ENCODE measurements at regions not wholly inside any gene's neighbourhood (a gene's known extent, or its start where the extent isn't known, plus 50 kb on each side); places are given as distances from the start of the nearest gene placed in this dataset.
A peak's percentile ranks its signal among the peaks of the same experiment; 100 is the strongest.

- H3K27ac Mint-ChIP-seq, result no peak overlapping the region
- H3K27me3 Mint-ChIP-seq, result peaks cover 0 to 16% (median 0%) of the 10 kb centered on the region in 3 donors
- no peak overlapping the region for H3K4me3 Mint-ChIP-seq
- no peaks in the 10 kb centered on the region for H3K4me1 Mint-ChIP-seq
- no peaks in the 10 kb centered on the region for H3K36me3 Mint-ChIP-seq
- no peaks in the 10 kb centered on the region for H3K9me3 Mint-ChIP-seq
- no peak for DNase-seq
- no peak for ATAC-seq (ENCODE audit: low read depth in 2 of 2)
Measured at GRCh38 chr12:105740970-105741725, 397.6 kb downstream of the NUAK1 start.

GRCh38 chr12:105741786-105742566 lies 396.8 kb downstream of the NUAK1 start:
- Mint-ChIP-seq H3K36me3 (no peaks in the 10 kb centered on the region), H3K27me3 (peaks cover 0 to 16% (median 0%) of the 10 kb centered on the region in 3 donors), H3K4me3 (no peak overlapping the region), H3K9me3 (no peaks in the 10 kb centered on the region), H3K27ac (no peak overlapping the region), H3K4me1 (no peaks in the 10 kb centered on the region)
- ATAC-seq (ENCODE audit: low read depth in 2 of 2) (no peak), DNase-seq (no peak)

GRCh38 chr12:105742567-105742874 lies 396.2 kb downstream of the NUAK1 start:
- Mint-ChIP-seq H3K27me3 (peaks cover 0 to 16% (median 0%) of the 10 kb centered on the region in 3 donors), H3K4me3 (no peak overlapping the region), H3K27ac (no peak overlapping the region), H3K9me3 (no peaks in the 10 kb centered on the region), H3K36me3 (no peaks in the 10 kb centered on the region), H3K4me1 (no peaks in the 10 kb centered on the region)
- ATAC-seq (ENCODE audit: low read depth in 2 of 2), result no peak
- no peak for DNase-seq

GRCh38 chr12:105744371-105745058 lies 394.2 kb downstream of the NUAK1 start:
- Mint-ChIP-seq H3K4me1 (no peaks in the 10 kb centered on the region), H3K27me3 (peaks cover 0 to 7% (median 0%) of the 10 kb centered on the region in 3 donors), H3K27ac (no peak overlapping the region), H3K4me3 (no peak overlapping the region), H3K9me3 (no peaks in the 10 kb centered on the region), H3K36me3 (no peaks in the 10 kb centered on the region)
- ATAC-seq (ENCODE audit: low read depth in 2 of 2), result no peak
- no peak for DNase-seq

- no peak overlapping the region for H3K4me3 Mint-ChIP-seq
- H3K9me3 Mint-ChIP-seq, result no peaks in the 10 kb centered on the region
- no peaks in the 10 kb centered on the region for H3K4me1 Mint-ChIP-seq
- no peak overlapping the region for H3K27ac Mint-ChIP-seq
- ATAC-seq (ENCODE audit: low read depth in 2 of 2) (no peak), DNase-seq (no peak)
- H3K27me3 Mint-ChIP-seq, result peaks cover 0 to 7% (median 0%) of the 10 kb centered on the region in 3 donors
- no peaks in the 10 kb centered on the region for H3K36me3 Mint-ChIP-seq
Measured at GRCh38 chr12:105745811-105746210, 392.9 kb downstream of the NUAK1 start.

GRCh38 chr12:105748806-105749600 lies 389.8 kb downstream of the NUAK1 start:
- peak overlapping the region in 1 of 6 donors; percentile 60 for H3K27ac Mint-ChIP-seq
- H3K4me3 Mint-ChIP-seq, result no peak overlapping the region
- ATAC-seq (ENCODE audit: low read depth in 2 of 2) (no peak), DNase-seq (no peak)
- no peaks in the 10 kb centered on the region for H3K9me3 Mint-ChIP-seq
- H3K27me3 Mint-ChIP-seq, result no peaks in the 10 kb centered on the region
- no peaks in the 10 kb centered on the region for H3K4me1 Mint-ChIP-seq
- H3K36me3 Mint-ChIP-seq, result no peaks in the 10 kb centered on the region

- no peak for ATAC-seq (ENCODE audit: low read depth in 2 of 2)
- H3K27ac Mint-ChIP-seq, result no peak overlapping the region
- no peaks in the 10 kb centered on the region for H3K36me3 Mint-ChIP-seq
- no peaks in the 10 kb centered on the region for H3K4me1 Mint-ChIP-seq
- peaks cover 0 to 4% (median 0%) of the 10 kb centered on the region in 7 donors for H3K9me3 Mint-ChIP-seq
- no peak overlapping the region for H3K4me3 Mint-ChIP-seq
- H3K27me3 Mint-ChIP-seq, result peaks cover 0 to 4% (median 0%) of the 10 kb centered on the region in 3 donors
- DNase-seq, result no peak
Measured at GRCh38 chr12:105750096-105750495, 388.7 kb downstream of the NUAK1 start.

- Mint-ChIP-seq H3K27ac (peak overlapping the region in 1 of 6 donors; percentile 31), H3K27me3 (peaks cover 0 to 5% (median 0%) of the 10 kb centered on the region in 3 donors), H3K36me3 (no peaks in the 10 kb centered on the region), H3K4me1 (no peaks in the 10 kb centered on the region), H3K9me3 (peaks cover 0 to 4% (median 0%) of the 10 kb centered on the region in 7 donors), H3K4me3 (no peak overlapping the region)
- DNase-seq (no peak), ATAC-seq (ENCODE audit: low read depth in 2 of 2) (no peak)
Measured at GRCh38 chr12:105754313-105754712, 384.4 kb downstream of the NUAK1 start.

GRCh38 chr12:105756961-105757360 lies 381.8 kb downstream of the NUAK1 start:
- H3K27me3 Mint-ChIP-seq, result peaks cover 0 to 5% (median 0%) of the 10 kb centered on the region in 3 donors
- H3K4me3 Mint-ChIP-seq, result peak overlapping the region in 1 of 8 donors; percentile 38
- H3K36me3 Mint-ChIP-seq, result no peaks in the 10 kb centered on the region
- DNase-seq (no peak), ATAC-seq (ENCODE audit: low read depth in 2 of 2) (no peak)
- no peaks in the 10 kb centered on the region for H3K4me1 Mint-ChIP-seq
- H3K9me3 Mint-ChIP-seq, result peaks cover 0 to 4% (median 0%) of the 10 kb centered on the region in 7 donors
- no peak overlapping the region for H3K27ac Mint-ChIP-seq

- H3K27ac Mint-ChIP-seq, result no peak overlapping the region
- H3K27me3 Mint-ChIP-seq, result peaks cover 5 to 10% (median 8%) of the 10 kb centered on the region in 3 donors
- H3K4me3 Mint-ChIP-seq, result no peak overlapping the region
Measured at GRCh38 chr12:105759149-105759548, 379.6 kb downstream of the NUAK1 start.

GRCh38 chr12:105761075-105761474 lies 377.7 kb downstream of the NUAK1 start:
- ATAC-seq (ENCODE audit: low read depth in 2 of 2), result no peak
- H3K36me3 Mint-ChIP-seq, result peaks cover 0 to 5% of the 10 kb centered on the region in 2 donors
- H3K27ac Mint-ChIP-seq, result no peak overlapping the region
- no peak overlapping the region for H3K4me3 Mint-ChIP-seq
- H3K4me1 Mint-ChIP-seq, result no peaks in the 10 kb centered on the region
- peaks cover 0 to 6% (median 2%) of the 10 kb centered on the region in 7 donors for H3K9me3 Mint-ChIP-seq
- H3K27me3 Mint-ChIP-seq, result peaks cover 5 to 8% (median 6%) of the 10 kb centered on the region in 3 donors
- DNase-seq, result no peak

More at GRCh38 chr12:105759149-105759548, 379.6 kb downstream of the NUAK1 start:
- DNase-seq, result no peak
- peaks cover 0 to 6% (median 3%) of the 10 kb centered on the region in 7 donors for H3K9me3 Mint-ChIP-seq
- no peak for ATAC-seq (ENCODE audit: low read depth in 2 of 2)
- no peaks in the 10 kb centered on the region for H3K4me1 Mint-ChIP-seq
- peaks cover 0 to 5% of the 10 kb centered on the region in 2 donors for H3K36me3 Mint-ChIP-seq

GRCh38 chr12:105764216-105764835 lies 374.4 kb downstream of the NUAK1 start:
- H3K36me3 Mint-ChIP-seq, result peaks cover 0 to 5% of the 10 kb centered on the region in 2 donors
- DNase-seq, result no peak
- no peak overlapping the region for H3K27ac Mint-ChIP-seq
- no peaks in the 10 kb centered on the region for H3K4me1 Mint-ChIP-seq
- H3K4me3 Mint-ChIP-seq, result no peak overlapping the region
- peaks cover 0 to 6% (median 2%) of the 10 kb centered on the region in 7 donors for H3K9me3 Mint-ChIP-seq
- peaks cover 5 to 8% (median 6%) of the 10 kb centered on the region in 3 donors for H3K27me3 Mint-ChIP-seq
- no peak for ATAC-seq (ENCODE audit: low read depth in 2 of 2)
